Stomach (tissue), 8 donors: ENCODE measurements at regions not wholly inside any gene's neighbourhood (a gene's known extent, or its start where the extent isn't known, plus 50 kb on each side); places are given as distances from the start of the nearest gene placed in this dataset.
A peak's percentile ranks its signal among the peaks of the same experiment; 100 is the strongest.

Experiments used
- DNase-seq, 2 donors: peaks; one replicate each; pipeline versions ENCODE4 v3.0.0 to v3.0.0-alpha.2; 2013 to 2019
- H3K27ac ChIP-seq, 5 donors: fragments of 200-600 bp in 4 of 5; sonication (generic) in 4 of 5; one replicate each; pipeline ENCODE4 v1.5.1; 2013 to 2019; ENCODE audit warnings: mild to moderate bottlenecking in 1 of 5, moderate library complexity in 1 of 5
- H3K27me3 ChIP-seq, 3 donors: fragments of 200-600 bp; sonication (generic); one replicate each; pipeline ENCODE4 v1.5.1; 2017 to 2019; ENCODE audit warnings: mixed run types in 1 of 3
- H3K36me3 ChIP-seq, 4 donors: fragments of 200-600 bp; sonication (generic); 1 replicate in 3 of 4; 2 replicates in 1 of 4; pipeline ENCODE4 v1.5.1; 2016 to 2019
- H3K4me1 ChIP-seq, 4 donors: fragments of 200-600 bp; sonication (generic); one replicate each; pipeline ENCODE4 v1.5.1; 2016 to 2019
- H3K4me3 ChIP-seq, 4 donors: fragments of 200-600 bp; sonication (generic) in 3 of 4; one replicate each; pipeline ENCODE4 v1.5.1; 2016 to 2019; ENCODE audit warnings: mild to moderate bottlenecking in 1 of 4
- H3K9me3 ChIP-seq, 4 donors: fragments of 200-600 bp; sonication (generic); one replicate each; pipeline ENCODE4 v1.5.1; 2016 to 2019
- CTCF ChIP-seq, 7 experiments: fragments of 450-650 bp in 4 of 7; fragments of 200-600 bp in 3 of 7; sonication (generic) in 3 of 7; IDR thresholded peaks; one replicate each; pipeline ENCODE4 v1.5.1; 2016 to 2019; ENCODE audit warnings: antibody characterized with exemption in 7 of 7, control low read depth in 2 of 7, mild to moderate bottlenecking in 1 of 7
- EP300 ChIP-seq: sonication (generic); formaldehyde crosslinking; IDR thresholded peaks from one replicate; pipeline ENCODE4 v1.6.1; 2017; ENCODE audit warnings: antibody characterized with exemption
- POLR2A ChIP-seq, 4 donors: fragments of 450-650 bp; IDR thresholded peaks; one replicate each; pipeline ENCODE4 v1.6.1; 2016; ENCODE audit warnings: antibody characterized with exemption in 4 of 4, control low read depth in 2 of 4, mild to moderate bottlenecking in 1 of 4, moderate library complexity in 1 of 4
- POLR2AphosphoS5 ChIP-seq, 3 donors: sonication (generic); formaldehyde crosslinking; IDR thresholded peaks; one replicate each; pipeline ENCODE4 v1.6.1; 2016; ENCODE audit warnings: antibody characterized with exemption in 3 of 3
- WGBS, 5 donors: extraction: QIAGEN DNeasy Blood & Tissue Kit in 3 of 5; methylation state at CpG; one replicate each; pipeline versions ENCODE4 v1.1.5 to v1.1.7; 2013 to 2018; 5-methylcytosine and 5-hydroxymethylcytosine counted together
- intact Hi-C: fragments of 100-400 bp; cut with DNase I; formaldehyde crosslinking; loops from one replicate; pipeline ENCODE4 v1.15.1; 2023; ENCODE audit warnings: low total_unique reads
- donor health status: healthy with polysubstance abuse.
- donor health status: Bipolar disorder and iron deficiency.
- donor health status: healthy.

DNA sequence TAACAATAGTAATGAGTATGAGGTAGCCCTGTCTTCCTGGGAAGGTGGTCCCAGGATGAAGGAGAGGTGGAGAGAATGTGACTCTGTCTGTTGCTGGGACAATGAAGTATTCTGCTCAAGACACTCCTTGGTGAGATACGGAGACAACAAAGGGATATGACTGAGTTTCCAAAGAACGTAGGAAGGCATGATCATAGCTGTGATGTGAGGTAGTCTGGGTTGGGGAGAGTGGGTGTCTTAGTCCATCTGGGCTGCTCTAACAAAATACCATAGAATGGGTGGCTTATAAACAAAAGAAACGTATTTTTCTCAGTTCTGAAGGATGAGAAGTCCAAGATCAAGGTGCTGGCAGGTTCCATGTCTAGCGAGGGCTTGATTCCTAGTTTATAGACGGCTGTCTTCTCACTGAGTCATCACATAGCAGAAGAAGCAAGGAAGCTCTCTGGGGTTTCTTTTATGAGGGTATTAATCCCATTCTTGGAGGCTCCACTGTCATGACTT is 84.9 kb upstream of the RHOBTB1 start:
- intact Hi-C loops = no loop called here
- no peak overlapping the region for H3K27ac ChIP-seq
- 75 to 81% (median 79%) methylated on average over 5 of the region's 5 CpGs for WGBS, 5 donors

DNA sequence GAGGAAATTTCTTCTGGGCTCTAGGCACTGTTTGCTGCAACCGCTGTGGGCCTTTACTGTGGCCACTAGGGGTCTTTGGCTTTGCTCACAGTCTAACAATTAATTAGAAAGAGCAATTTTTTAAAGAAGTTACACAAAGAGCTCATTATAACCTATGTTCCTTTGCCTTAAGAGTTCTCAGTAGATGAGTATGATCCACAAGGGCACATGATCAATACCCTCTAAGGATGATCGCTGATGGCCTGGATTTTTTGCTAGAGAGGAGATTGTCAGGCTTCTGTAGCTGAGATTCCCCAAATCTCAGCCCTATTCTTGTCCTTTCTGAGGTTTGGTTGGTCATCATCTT is 80.8 kb upstream of the RHOBTB1 start:
- no peak overlapping the region for H3K27ac ChIP-seq
- no peak overlapping the region for H3K4me3 ChIP-seq
- H3K27me3 ChIP-seq = no peaks in the 10 kb centered on the region
- H3K36me3 ChIP-seq = no peaks in the 10 kb centered on the region
- H3K4me1 ChIP-seq = peaks cover 0 to 21% (median 0%) of the 10 kb centered on the region in 4 donors
- TF ChIP-seq POLR2A (IDR thresholded peaks at IDR 0.05) = no peak
- no peak for TF ChIP-seq POLR2AphosphoS5 (IDR thresholded peaks at IDR 0.05)
- TF ChIP-seq EP300 = no peak
- TF ChIP-seq CTCF (IDR thresholded peaks at IDR 0.05) = peak in 3 of 7 experiments; percentile 31 to 46 (median 31)
- WGBS, 5 donors = 63 to 75% (median 71%) methylated on average over 2 of the region's 2 CpGs
- DNase-seq = peak in 1 of 2 donors; percentile 55
- H3K9me3 ChIP-seq = no peaks in the 10 kb centered on the region
- intact Hi-C loops = no loop called here

More for the DNA sequence above, 84.9 kb upstream of the RHOBTB1 start:
- Histone ChIP-seq H3K36me3 (no peaks in the 10 kb centered on the region), H3K27me3 (no peaks in the 10 kb centered on the region), H3K9me3 (no peaks in the 10 kb centered on the region), H3K4me3 (no peak overlapping the region), H3K4me1 (no peaks in the 10 kb centered on the region)
- TF ChIP-seq CTCF (IDR thresholded peaks at IDR 0.05) = no peak
- no peak for DNase-seq

DNA sequence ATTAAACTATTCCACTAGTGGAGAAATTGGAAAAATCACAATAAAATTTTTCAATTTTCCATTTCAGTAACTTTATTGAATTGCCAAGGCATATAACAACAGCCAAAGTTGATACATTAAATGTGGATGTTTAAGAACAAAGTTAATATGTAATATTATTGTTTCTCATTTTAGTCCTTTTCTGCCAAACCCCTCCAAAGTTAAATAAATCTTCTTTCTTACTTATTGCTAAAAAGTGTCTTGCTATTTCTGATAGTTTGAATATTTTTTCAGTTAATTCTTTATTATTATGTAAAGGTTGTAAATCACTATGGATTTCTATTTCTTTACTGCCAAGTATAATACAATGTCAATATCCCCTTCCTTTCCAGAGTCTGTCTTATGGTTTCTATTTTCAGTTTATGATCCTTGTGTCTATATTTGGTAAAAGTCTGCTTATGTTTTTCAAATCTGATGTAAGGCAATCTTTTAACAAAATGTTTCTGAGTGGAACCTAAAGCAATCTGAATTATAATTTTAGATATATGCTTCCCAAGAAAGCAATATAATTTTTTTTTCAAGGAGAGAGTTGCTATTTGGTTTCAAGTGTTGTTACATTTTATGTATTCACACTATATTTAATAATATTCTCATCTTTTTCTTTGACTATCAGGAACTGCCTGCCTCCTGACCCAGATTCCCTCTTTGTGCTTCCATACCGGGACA is 80.3 kb upstream of the RHOBTB1 start:
- TF ChIP-seq CTCF (IDR thresholded peaks at IDR 0.05) (no peak), POLR2A (IDR thresholded peaks at IDR 0.05) (no peak), POLR2AphosphoS5 (IDR thresholded peaks at IDR 0.05) (no peak), EP300 (no peak)
- Histone ChIP-seq H3K4me1 (peaks cover 0 to 21% (median 0%) of the 10 kb centered on the region in 4 donors), H3K9me3 (no peaks in the 10 kb centered on the region), H3K36me3 (no peaks in the 10 kb centered on the region), H3K4me3 (no peak overlapping the region), H3K27ac (no peak overlapping the region), H3K27me3 (no peaks in the 10 kb centered on the region)
- WGBS, 5 donors = 28 to 45% (median 34%) methylated on average over 1 of the region's 1 CpG
- no peak for DNase-seq
- intact Hi-C loops = no loop called here

- TF ChIP-seq EP300 = no peak
- TF ChIP-seq POLR2AphosphoS5 (IDR thresholded peaks at IDR 0.05) = no peak
- no peak for TF ChIP-seq CTCF (IDR thresholded peaks at IDR 0.05)
- Histone ChIP-seq H3K36me3 (no peaks in the 10 kb centered on the region), H3K4me1 (peaks cover 0 to 21% (median 0%) of the 10 kb centered on the region in 4 donors), H3K4me3 (no peak overlapping the region), H3K27me3 (no peaks in the 10 kb centered on the region), H3K27ac (peak overlapping the region in 1 of 5 donors; percentile 22), H3K9me3 (no peaks in the 10 kb centered on the region)
- intact Hi-C loops = no loop called here
- no peak for DNase-seq
These were observed 79.1 kb upstream of the RHOBTB1 start for GRCh38 chr10:61023053-61023452.
